Hypothalamus (tissue), 51 donors: ENCODE measurements at regions not wholly inside any gene's neighbourhood (a gene's known extent, or its start where the extent isn't known, plus 50 kb on each side); places are given as distances from the start of the nearest gene placed in this dataset.

Experiments
- DNase-seq, 51 donors: peaks; one replicate each; lab custom pipeline; 2025; lab: John Stamatoyannopoulos, UW

GRCh38 chr9:2925016-2925415, 81.1 kb upstream of the PUM3 start:
- no peak for DNase-seq

DNA sequence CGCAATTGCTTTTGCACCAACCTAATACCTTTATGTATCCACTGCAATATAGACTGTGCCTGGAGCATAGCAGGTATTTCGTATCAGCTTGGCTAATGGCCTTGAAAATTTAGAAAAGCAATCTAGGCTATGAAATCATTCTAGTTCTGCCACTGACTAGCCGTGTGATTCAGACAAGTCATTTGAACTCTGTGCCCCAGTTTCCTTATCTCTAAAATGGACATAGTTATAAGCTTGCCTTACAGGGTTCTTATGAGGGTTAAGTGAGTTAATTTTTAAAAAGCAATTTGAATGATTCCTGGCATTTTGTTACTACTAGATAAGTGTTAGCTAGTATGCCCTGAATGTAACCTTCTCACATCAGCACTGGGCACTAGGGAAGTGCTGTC, 80.5 kb upstream of the PUM3 start:
- no peak for DNase-seq

DNA sequence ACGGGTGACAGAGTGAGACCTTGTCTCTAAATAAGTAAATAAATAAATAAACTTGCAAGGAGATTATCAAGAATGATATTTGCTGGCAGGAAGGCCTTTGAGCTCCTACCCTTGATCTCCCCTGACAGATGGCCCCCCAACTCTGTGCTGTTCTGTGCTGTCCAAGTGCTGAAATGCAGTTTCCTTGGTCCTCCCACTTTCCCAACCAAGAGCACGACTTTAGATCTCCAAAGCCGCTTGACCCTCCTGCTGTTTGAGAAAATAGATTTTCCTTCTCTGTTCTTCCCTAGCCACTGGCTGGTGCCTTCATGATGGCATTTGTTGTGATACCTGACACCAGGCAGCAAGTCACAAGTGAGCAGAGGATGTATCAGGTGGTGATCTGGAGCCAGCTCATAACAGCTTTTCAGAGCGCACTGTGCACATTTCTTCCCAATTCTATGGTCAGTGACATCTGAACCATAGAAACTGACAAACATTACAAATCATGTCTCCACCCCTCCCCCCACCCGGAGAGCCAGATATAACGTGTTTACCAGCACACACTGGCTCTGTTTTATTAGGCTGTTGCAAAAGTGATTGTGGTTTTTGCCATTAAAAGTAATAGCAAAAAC, 80.0 kb upstream of the PUM3 start:
- no peak for DNase-seq

DNA sequence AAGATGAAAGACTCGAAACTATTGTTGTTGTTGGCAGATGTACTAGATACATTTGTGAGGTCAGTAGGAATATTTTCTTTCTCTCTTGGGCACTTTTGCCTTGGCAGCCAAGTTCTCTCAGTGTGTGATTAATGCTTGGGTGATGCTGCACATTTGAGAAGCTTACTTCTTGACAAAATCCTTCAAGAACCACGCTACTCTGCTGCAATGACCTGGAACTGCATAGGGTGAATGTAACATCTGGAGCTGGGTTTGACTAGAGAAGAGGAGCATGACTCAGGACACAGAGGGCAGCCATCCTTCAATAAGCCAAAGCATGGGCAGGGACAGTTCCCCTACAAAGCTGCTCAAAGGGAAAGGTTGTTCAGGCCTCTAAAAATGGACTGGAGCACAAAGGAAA, 75.5 kb upstream of the PUM3 start:
- DNase-seq, result no peak

- no peak for DNase-seq
These were observed 72.6 kb upstream of the PUM3 start for GRCh38 chr9:2916382-2916985.

DNA sequence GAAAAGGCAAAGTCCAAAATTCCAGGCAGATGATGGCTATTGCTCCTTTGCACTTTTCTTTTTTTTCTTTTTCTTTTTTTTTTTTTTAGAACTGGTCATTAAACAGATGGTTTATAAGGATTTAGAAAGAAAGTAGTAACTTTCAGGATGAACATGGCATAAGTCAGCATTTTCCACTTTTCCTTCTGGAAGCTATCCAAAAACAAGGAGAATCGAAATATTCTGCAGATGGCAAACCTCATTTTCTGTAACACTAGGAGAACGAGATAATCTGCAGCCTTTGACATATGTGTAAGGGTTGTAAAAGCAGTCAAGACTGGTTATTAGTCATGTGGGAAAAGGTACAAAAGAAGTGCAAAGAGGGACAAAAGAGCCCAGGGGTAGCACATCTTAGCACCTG, 69.1 kb upstream of the PUM3 start:
- DNase-seq, result no peak

- DNase-seq, result no peak
These were observed 63.5 kb upstream of the PUM3 start for GRCh38 chr9:2907411-2907810.

DNA sequence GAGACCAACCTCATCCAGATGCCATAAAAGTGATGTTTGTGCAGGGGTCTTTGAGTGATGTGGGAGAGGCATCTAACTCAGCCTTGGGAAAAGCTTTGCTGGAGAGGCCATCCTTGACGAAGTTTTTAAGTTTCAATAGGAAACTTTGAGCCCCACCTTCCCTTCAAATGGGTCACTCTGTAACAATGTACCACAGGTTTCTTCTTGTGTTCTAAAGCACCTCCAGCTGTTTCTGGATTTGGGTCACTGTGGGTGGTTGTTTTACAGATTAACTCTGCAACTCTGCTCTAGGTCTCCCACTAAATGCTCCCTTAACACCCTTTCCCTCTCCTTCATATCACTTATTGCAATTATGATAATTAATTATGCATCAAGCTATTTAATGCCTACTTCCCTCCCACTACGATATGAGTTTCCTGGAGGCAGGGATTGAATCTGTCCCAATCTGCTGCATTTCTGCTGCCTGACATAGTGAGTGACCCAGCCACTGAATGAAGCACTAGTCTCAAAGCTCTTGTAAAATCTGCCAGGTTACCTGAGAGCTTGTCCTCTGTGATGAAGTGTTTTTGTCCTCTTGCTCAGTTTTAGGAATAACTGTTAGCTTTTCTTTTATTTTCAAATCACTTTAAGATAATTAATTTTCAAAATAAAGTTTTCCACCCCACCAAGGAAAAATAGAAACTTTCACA, 60.5 kb upstream of the PUM3 start:
- DNase-seq, result no peak
